Transverse colon (tissue), 4 donors: ENCODE measurements at regions not wholly inside any gene's neighbourhood (a gene's known extent, or its start where the extent isn't known, plus 50 kb on each side); places are given as distances from the start of the nearest gene placed in this dataset.

Experiments used
- EP300 ChIP-seq: sonication (generic); formaldehyde crosslinking; IDR thresholded peaks from one replicate; pipeline ENCODE4 v1.6.1; 2017; ENCODE audit warnings: antibody characterized with exemption, low read depth
- POLR2A ChIP-seq: fragments of 450-650 bp; IDR thresholded peaks from one replicate; pipeline ENCODE4 v1.6.1; 2016; ENCODE audit warnings: antibody characterized with exemption, mild to moderate bottlenecking, moderate library complexity
- POLR2AphosphoS5 ChIP-seq, 3 donors: sonication (generic); formaldehyde crosslinking; IDR thresholded peaks; one replicate each; pipeline ENCODE4 v1.6.1; 2016; ENCODE audit warnings: antibody characterized with exemption in 3 of 3
- TF ChIP-seq, protein P1 (sequence below), 5 experiments: fragments of 200-600 bp in 3 of 5; fragments of 450-650 bp in 2 of 5; sonication (generic) in 3 of 5; IDR thresholded peaks; 1 replicate in 2 of 5; 2 replicates in 3 of 5; pipeline ENCODE4 v1.5.1; 2016 to 2017; ENCODE audit warnings: antibody characterized with exemption in 5 of 5, inconsistent platforms in 3 of 5, mild to moderate bottlenecking in 2 of 5, moderate library complexity in 1 of 5

DNA sequence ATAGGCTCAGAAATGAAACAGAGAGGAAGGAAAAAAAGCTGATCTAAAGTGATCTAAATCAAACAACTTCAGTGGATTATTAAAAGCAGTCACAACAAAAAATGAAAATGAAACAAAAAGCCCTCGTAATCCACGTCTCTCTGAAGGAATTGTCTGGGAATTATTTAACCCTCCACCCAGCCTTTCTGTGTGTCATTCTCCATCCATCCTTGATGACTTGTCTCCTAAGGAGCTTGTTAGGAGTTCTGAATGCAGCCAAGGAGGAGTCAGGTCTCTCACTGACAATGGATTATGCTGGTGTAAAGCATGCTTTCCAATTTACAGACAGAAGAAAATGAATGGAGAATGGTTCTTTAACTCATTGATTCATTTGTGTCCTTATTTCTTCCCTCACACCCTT, 359.3 kb upstream of the RUNX1 start:
- TF ChIP-seq POLR2A = no peak
- TF ChIP-seq, protein P1, sequence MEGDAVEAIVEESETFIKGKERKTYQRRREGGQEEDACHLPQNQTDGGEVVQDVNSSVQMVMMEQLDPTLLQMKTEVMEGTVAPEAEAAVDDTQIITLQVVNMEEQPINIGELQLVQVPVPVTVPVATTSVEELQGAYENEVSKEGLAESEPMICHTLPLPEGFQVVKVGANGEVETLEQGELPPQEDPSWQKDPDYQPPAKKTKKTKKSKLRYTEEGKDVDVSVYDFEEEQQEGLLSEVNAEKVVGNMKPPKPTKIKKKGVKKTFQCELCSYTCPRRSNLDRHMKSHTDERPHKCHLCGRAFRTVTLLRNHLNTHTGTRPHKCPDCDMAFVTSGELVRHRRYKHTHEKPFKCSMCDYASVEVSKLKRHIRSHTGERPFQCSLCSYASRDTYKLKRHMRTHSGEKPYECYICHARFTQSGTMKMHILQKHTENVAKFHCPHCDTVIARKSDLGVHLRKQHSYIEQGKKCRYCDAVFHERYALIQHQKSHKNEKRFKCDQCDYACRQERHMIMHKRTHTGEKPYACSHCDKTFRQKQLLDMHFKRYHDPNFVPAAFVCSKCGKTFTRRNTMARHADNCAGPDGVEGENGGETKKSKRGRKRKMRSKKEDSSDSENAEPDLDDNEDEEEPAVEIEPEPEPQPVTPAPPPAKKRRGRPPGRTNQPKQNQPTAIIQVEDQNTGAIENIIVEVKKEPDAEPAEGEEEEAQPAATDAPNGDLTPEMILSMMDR (IDR thresholded peaks at IDR 0.05) = no peak
- TF ChIP-seq POLR2AphosphoS5 (IDR thresholded peaks at IDR 0.05) = no peak
- no peak for TF ChIP-seq EP300
